Dendritic cell treated with granulocyte-macrophage colony-stimulating factor and Interleukin-4, amounts not matched to agents 40 ng/mL and 50 ng/mL, for 4 days (primary cell): ENCODE measurements at regions not wholly inside any gene's neighbourhood (a gene's known extent, or its start where the extent isn't known, plus 50 kb on each side); places are given as distances from the start of the nearest gene placed in this dataset.
"Not testable (repeated sequence)": the region's sequence is repeated elsewhere in the genome, so short reads cannot be mapped to it uniquely, and the experiment has no call there.

Experiments
- H3K27ac Mint-ChIP-seq: one replicate; pipeline ENCODE4 v1.8.0; 2022; ENCODE audit warnings: mild to moderate bottlenecking, mixed read lengths
- H3K27me3 Mint-ChIP-seq: one replicate; pipeline ENCODE4 v1.8.0; 2022; ENCODE audit warnings: mild to moderate bottlenecking, mixed read lengths
- H3K36me3 Mint-ChIP-seq: one replicate; pipeline ENCODE4 v1.8.0; 2022; ENCODE audit warnings: low read depth, mixed read lengths
- H3K4me1 Mint-ChIP-seq: one replicate; pipeline ENCODE4 v1.8.0; 2022; ENCODE audit warnings: low read depth, mixed read lengths
- H3K4me3 Mint-ChIP-seq: one replicate; pipeline ENCODE4 v1.8.0; 2022; ENCODE audit warnings: mild to moderate bottlenecking, moderate library complexity, mixed read lengths
- H3K9me3 Mint-ChIP-seq: one replicate; pipeline ENCODE4 v1.8.0; 2022; ENCODE audit warnings: mixed read lengths
- intact Hi-C: fragments of 100-400 bp; cut with micrococcal nuclease; formaldehyde crosslinking; loops from one replicate; pipeline ENCODE4 v1.15.0; 2022

DNA sequence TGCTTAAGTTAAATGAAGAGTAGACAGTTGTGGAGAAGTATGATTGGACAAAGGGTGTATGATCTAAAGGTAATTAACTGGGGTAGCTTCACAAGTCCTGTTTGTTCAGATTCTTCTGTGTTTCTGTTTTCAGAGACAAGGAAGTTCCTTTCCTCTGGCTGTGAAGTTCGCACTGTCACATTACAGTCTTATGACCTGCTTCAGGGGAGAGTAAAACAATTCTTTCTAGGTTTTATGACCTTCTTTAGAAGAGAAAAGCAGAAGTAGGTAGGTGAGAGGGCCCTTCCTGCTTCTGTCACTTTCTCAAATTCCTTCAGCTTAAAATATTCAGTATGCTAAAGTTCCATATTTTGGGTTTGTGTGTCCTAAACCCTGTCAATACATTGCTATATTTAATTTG lies 211.9 kb downstream of the SOX3 start:
- no peaks in the 10 kb centered on the region for H3K36me3 Mint-ChIP-seq
- no peaks in the 10 kb centered on the region for H3K4me1 Mint-ChIP-seq
- H3K9me3 Mint-ChIP-seq, result no peaks in the 10 kb centered on the region
- H3K27me3 Mint-ChIP-seq, result no peaks in the 10 kb centered on the region
- no peak overlapping the region for H3K4me3 Mint-ChIP-seq
- intact Hi-C loops, result no loop called here
- H3K27ac Mint-ChIP-seq, result no peak overlapping the region

DNA sequence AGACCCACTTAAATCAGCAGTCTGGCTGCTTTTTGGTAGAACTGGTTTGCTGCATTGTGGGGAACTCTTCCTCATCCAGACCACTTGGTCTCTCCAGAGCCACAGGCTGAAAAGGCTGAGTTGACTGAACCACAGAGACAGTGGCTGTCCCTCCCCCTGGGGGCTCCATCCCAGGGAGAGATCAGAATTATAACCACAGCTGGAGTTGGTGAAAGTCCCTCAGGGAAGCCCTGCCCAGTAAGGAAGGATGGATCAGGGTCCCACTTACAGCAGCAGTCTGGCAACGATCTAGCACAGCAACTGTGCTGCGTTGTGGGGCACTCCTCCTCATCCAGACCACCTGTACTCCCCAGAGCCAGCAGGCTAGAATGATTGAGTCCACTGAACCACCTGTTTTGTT lies 212.7 kb downstream of the SOX3 start:
- intact Hi-C loops, result no loop called here
- Mint-ChIP-seq H3K9me3 (no peaks in the 10 kb centered on the region), H3K4me1 (no peaks in the 10 kb centered on the region), H3K27me3 (no peaks in the 10 kb centered on the region), H3K4me3 (no peak overlapping the region), H3K27ac (no peak overlapping the region), H3K36me3 (no peaks in the 10 kb centered on the region)

DNA sequence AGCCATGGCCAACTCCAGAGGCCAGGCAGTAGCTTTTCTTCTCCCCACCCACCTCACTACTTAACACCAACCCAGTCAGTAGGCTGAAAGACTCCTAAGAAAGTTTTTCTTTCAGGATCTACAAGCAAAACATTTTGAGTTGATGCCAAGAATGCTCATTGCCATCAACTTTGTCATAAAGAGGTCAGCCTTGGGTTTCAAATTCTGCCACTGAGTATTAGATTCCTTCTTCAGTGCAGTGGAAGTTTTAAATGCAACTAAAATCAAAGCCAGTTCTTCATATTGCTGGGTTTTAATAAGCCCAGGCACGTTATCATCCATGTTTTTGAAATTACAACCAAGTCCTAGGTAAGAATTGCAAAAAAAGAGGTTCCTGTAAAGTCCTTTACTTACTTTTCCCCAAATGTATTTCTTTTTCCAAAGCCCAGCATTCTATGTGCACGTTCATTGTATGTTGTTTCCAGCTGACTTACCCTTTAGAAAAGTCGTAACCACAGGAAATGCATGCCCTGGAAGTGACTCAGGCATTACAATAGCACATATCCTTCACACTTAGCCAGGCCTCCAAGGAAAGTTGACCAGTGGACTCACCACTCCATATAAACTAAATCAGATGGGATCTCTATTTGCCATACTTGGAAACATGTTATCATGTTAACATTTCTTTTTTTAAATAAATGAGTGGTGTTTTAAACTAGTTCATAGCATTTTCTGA lies 229.9 kb downstream of the SOX3 start:
- Mint-ChIP-seq H3K4me3 (no peak overlapping the region), H3K36me3 (no peaks in the 10 kb centered on the region), H3K9me3 (peaks cover 30% of the 10 kb centered on the region), H3K4me1 (no peaks in the 10 kb centered on the region), H3K27ac (no peak overlapping the region), H3K27me3 (no peaks in the 10 kb centered on the region)
- intact Hi-C loops, result no loop called here

DNA sequence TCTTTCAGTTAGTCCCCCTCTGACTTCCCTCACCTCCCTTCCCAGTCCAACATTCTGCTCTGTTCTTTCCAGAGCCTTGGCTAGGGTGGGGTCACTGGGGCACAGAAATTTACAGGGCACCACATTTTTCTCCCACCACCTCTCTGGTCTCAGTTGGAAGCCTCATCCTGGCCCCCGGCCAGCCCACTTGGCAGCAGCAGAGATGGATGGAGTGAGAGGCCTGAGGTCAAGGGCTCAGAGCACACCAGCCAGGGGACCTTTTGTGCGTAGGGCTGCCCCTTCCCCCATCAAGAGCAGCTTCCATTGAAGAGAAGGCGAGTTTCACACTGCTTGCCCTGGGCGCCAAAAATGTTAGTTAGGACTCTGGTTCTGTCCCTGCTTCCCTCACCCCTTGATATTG lies 230.9 kb downstream of the SOX3 start:
- Mint-ChIP-seq H3K36me3 (no peaks in the 10 kb centered on the region), H3K4me3 (no peak overlapping the region), H3K4me1 (no peaks in the 10 kb centered on the region), H3K9me3 (peaks cover 36% of the 10 kb centered on the region), H3K27ac (no peak overlapping the region), H3K27me3 (no peaks in the 10 kb centered on the region)
- intact Hi-C loops, result no loop called here

DNA sequence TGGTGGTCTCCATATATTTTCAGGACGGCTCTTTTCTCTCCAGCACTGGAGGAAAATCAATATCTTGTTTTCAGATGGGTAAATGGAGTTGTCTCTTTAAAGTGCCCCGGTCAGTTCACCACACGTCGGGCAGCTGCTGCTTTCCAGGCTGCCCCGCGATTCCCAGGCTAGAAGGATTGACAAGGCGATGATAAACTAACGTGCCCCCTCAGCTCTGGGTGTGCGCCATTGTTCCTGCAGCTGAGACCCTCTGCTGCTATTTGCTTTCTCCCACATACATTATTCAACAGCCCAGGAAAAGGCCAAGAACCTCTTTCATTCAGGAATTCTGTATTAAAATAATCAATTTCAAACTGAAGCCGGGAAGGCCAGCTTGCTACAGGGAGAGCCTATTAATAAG lies 254.5 kb downstream of the SOX3 start:
- H3K4me1 Mint-ChIP-seq, result no peaks in the 10 kb centered on the region
- no peak overlapping the region for H3K27ac Mint-ChIP-seq
- H3K9me3 Mint-ChIP-seq, result no peaks in the 10 kb centered on the region
- intact Hi-C loops, result no loop called here
- no peaks in the 10 kb centered on the region for H3K36me3 Mint-ChIP-seq
- no peaks in the 10 kb centered on the region for H3K27me3 Mint-ChIP-seq
- no peak overlapping the region for H3K4me3 Mint-ChIP-seq

DNA sequence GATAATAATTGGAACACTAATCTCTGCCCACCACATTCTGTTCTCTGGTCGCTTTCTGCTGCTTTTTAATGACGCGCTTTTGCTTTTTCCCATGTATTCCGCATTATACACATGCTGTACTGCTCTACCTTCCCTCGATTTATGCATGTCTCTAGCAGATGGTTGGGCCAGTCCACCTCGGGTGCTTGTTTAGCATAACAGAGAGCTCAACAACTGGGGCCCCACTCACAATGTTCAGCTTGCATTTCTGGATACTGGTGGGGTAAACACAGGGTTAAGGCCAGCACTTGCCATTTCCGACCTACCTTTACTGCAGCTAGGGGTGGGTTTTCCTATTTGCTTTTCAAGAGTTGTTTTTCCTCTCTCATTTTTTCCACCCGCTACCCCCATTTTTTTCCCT lies 255.8 kb downstream of the SOX3 start:
- no peak overlapping the region for H3K4me3 Mint-ChIP-seq
- no peak overlapping the region for H3K27ac Mint-ChIP-seq
- intact Hi-C loops, result no loop called here
- no peaks in the 10 kb centered on the region for H3K4me1 Mint-ChIP-seq
- no peaks in the 10 kb centered on the region for H3K9me3 Mint-ChIP-seq
- H3K27me3 Mint-ChIP-seq, result no peaks in the 10 kb centered on the region
- H3K36me3 Mint-ChIP-seq, result no peaks in the 10 kb centered on the region

DNA sequence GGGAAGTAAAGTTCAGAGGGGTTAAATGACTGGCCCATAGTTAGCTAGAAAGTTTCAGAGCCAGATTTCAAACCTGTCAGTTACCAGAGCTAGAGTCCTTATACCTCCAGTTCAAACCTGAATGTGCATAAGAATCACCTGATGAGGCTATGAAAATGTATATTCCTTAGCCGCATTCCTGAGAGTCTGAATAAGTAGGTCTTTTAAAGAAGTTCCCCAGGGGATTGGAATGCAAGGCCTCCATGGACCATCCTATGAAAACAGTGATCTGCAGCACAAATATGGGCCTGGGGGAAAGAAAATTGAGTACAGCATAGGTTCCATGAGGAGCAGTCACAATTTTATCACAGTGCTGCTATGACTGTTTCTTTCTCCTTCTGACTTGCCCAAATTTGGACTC lies 263.9 kb upstream of the CXorf66 start:
- intact Hi-C loops, result no loop called here
- H3K27me3 Mint-ChIP-seq, result no peaks in the 10 kb centered on the region
- H3K4me3 Mint-ChIP-seq, result no peak overlapping the region
- H3K4me1 Mint-ChIP-seq, result no peaks in the 10 kb centered on the region
- no peaks in the 10 kb centered on the region for H3K9me3 Mint-ChIP-seq
- H3K36me3 Mint-ChIP-seq, result no peaks in the 10 kb centered on the region
- no peak overlapping the region for H3K27ac Mint-ChIP-seq

DNA sequence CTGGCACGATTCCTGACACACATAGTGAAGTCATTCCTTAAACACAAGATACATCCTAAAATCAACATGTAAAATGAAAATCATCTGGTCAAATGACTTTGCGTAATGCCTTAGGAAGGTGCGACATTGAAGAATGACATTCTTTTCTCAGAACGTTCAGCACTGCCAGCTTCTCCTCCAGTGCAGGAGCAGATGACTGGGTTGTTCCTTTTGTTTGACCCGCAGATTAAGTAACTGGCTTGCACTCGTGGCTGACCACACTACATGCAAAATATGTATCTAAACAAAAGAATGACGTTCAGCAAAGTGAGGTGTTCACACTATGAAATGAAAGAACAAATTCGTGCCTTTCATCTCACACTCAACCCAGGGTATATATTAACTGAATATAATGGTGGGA lies 260.7 kb upstream of the CXorf66 start:
- intact Hi-C loops, result not testable (repeated sequence)

DNA sequence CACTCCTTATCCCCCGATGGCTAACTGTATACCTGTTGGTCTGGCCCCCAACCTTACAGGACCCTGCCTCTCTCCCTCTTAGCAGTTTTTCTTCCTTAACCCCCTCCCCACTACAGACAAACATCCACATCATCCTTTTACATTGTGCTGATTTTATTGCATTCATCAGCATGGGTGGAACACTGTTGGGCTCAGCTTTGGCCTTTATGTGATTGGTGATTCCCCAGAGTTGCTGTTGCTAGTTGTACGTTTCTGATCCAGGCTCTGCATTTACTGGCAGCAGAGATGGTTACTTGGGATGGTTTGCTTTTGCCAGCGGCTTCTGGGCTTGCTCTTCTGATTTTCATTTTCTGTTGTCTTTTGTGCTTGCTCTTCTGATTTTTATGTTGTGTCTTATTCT lies 250.6 kb upstream of the CXorf66 start:
- H3K27me3 Mint-ChIP-seq, H3K4me3 Mint-ChIP-seq, H3K4me1 Mint-ChIP-seq, intact Hi-C loops, H3K27ac Mint-ChIP-seq, H3K36me3 Mint-ChIP-seq, H3K9me3 Mint-ChIP-seq: not testable (repeated sequence)

More for the DNA sequence above, 260.7 kb upstream of the CXorf66 start:
- not testable (repeated sequence) for H3K4me3 Mint-ChIP-seq, H3K36me3 Mint-ChIP-seq, H3K27me3 Mint-ChIP-seq, H3K27ac Mint-ChIP-seq, H3K4me1 Mint-ChIP-seq, H3K9me3 Mint-ChIP-seq

DNA sequence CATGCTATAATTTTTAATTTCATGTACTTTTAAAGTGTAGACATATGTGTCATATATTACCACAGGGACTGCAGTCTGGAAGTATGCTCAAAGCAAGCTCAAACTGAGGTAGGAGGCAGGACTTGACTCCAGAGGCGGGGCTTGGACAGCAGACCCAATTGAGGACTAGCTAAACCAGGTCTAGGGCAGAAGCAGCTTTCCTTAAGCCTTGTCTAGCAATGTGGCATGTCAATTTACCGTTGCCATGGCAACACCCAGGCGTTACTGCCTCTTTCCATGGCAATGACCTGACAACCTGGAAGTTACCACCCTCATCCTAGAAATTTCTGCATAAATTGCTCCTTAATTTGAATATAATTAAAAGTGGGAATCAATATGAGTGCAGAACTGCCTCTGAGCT lies 249.2 kb upstream of the CXorf66 start:
- H3K36me3 Mint-ChIP-seq, intact Hi-C loops, H3K4me1 Mint-ChIP-seq, H3K27ac Mint-ChIP-seq, H3K4me3 Mint-ChIP-seq, H3K9me3 Mint-ChIP-seq, H3K27me3 Mint-ChIP-seq: not testable (repeated sequence)

DNA sequence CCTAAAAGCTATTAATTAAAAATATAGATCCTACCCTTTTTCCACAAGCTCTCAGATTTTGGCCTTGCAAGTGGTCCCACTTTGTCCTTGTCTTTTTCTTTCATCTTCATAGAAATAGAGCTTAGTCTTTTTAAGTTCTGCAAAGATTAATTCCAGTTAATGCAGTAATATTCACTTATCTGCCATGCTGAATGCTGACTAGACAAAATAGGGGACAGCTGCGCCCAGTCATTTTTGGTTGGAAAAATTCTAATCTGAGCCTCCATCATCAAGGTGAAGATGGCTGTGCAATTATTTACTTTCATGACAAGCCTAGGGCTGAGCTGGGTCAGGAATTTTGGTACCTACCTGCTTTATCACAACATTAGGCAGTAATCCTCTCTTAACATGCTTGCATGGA lies 241.3 kb upstream of the CXorf66 start:
- H3K27me3 Mint-ChIP-seq, result no peaks in the 10 kb centered on the region
- no peaks in the 10 kb centered on the region for H3K9me3 Mint-ChIP-seq
- H3K4me3 Mint-ChIP-seq, result no peak overlapping the region
- intact Hi-C loops, result no loop called here
- no peaks in the 10 kb centered on the region for H3K4me1 Mint-ChIP-seq
- no peak overlapping the region for H3K27ac Mint-ChIP-seq
- H3K36me3 Mint-ChIP-seq, result no peaks in the 10 kb centered on the region

DNA sequence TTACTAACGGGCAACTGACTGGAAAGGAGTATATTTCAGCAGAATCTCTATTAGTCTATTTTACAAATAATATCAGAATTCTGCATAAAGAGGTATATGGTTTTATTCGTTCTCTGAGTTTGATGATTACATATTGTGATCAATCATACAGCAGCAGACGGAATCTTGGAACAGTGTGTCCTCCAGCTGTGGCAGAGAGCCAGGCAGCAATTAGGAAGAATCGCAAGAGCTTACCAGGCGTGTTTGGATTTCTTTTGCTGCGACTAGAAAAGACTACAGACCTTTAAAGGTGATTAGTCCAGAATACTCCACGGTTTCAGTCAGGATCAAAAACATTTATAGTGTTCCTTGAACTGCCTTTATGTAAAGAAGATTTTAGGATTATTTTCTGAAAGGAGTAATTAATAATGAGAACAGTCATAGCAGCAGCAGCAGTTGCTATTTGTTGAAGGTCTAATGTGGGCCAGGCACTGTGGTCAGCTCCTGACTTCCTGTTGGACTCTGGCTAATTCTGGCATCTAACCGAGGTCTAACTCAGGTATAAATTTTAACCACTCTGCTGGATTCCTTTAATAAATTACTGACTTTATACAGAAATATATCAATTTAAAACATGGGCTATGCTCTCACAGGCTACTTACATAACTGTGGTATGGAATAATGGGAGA lies 225.3 kb upstream of the CXorf66 start:
- no peaks in the 10 kb centered on the region for H3K9me3 Mint-ChIP-seq
- H3K36me3 Mint-ChIP-seq, result no peaks in the 10 kb centered on the region
- no peak overlapping the region for H3K27ac Mint-ChIP-seq
- H3K4me1 Mint-ChIP-seq, result no peaks in the 10 kb centered on the region
- no peak overlapping the region for H3K4me3 Mint-ChIP-seq
- intact Hi-C loops, result no loop called here
- H3K27me3 Mint-ChIP-seq, result no peaks in the 10 kb centered on the region

DNA sequence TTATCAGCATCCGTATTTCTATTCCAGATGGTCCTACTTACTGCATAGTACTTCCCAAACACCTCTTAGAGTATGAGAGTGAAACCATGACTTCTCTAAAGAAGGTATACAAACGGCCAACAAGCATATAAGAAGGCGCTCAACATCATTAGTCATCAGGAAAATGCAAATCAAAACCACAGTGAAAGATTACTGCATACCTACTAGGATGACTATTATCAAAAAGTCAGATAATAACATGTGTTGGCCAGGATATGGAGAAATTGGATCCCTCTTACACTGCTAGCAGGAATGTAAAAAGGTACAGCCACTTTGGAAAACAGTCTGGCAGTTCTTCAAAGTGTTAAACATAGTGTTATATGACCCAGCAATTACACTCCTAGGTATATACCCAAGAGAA lies 215.3 kb upstream of the CXorf66 start:
- Mint-ChIP-seq H3K4me3 (no peak overlapping the region), H3K27me3 (no peaks in the 10 kb centered on the region), H3K4me1 (no peaks in the 10 kb centered on the region), H3K9me3 (no peaks in the 10 kb centered on the region), H3K36me3 (no peaks in the 10 kb centered on the region), H3K27ac (no peak overlapping the region)
- intact Hi-C loops, result no loop called here

DNA sequence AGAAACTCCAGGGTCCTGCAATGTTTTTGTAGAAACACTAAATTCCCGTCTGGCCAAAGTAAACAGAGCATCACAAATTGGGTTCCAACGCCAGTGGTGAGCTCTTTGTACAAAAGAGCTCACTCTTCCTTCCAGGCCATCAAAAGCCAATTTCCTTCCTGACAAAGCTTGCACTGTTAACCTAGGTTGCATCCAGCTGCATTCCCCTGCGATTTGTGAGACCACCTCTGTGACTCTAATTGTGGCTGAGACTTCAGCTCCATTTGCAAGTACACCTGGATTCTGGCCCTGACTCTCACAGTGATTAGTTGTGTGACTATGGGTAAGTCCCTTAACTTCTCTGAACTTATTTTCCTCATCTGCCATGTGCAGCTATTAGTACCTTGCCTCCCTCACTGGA lies 212.5 kb upstream of the CXorf66 start:
- no peaks in the 10 kb centered on the region for H3K9me3 Mint-ChIP-seq
- intact Hi-C loops, result no loop called here
- no peak overlapping the region for H3K27ac Mint-ChIP-seq
- no peaks in the 10 kb centered on the region for H3K4me1 Mint-ChIP-seq
- no peaks in the 10 kb centered on the region for H3K36me3 Mint-ChIP-seq
- no peak overlapping the region for H3K4me3 Mint-ChIP-seq
- H3K27me3 Mint-ChIP-seq, result no peaks in the 10 kb centered on the region

DNA sequence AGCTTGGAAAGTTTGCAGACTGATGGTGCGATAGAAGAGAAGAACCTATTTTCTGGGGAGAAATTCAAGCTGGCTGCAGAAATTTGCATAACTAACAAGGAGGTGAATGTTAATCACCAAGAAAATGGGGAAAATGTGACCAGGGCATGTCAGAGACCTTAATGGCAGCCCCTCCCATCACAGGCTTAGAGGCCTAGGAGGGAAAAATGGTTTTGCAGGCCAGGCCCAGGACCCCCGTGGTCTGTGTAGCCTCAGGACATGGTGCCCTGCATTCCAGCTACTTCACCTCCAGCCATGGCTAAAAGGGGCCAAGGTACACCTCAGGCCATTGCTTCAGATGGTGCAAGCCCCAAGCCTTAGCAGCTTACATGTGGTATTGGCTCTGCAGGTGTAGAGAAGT lies 207.1 kb upstream of the CXorf66 start:
- Mint-ChIP-seq H3K4me3 (no peak overlapping the region), H3K27ac (no peak overlapping the region), H3K27me3 (no peaks in the 10 kb centered on the region), H3K36me3 (no peaks in the 10 kb centered on the region), H3K4me1 (no peaks in the 10 kb centered on the region), H3K9me3 (peaks cover 9% of the 10 kb centered on the region)
- intact Hi-C loops, result no loop called here
